HEK293 (cell line): ENCODE measurements at regions not wholly inside any gene's neighbourhood (a gene's known extent, or its start where the extent isn't known, plus 50 kb on each side); places are given as distances from the start of the nearest gene placed in this dataset.

Source experiments
- CTCF ChIA-PET: fragments of 350-600 bp; formaldehyde crosslinking; extraction: SDS; loops from one replicate; lab custom pipeline; 2021; ENCODE audit warnings: antibody characterized with exemption; lab: Yijun Ruan, JAX
- POLR2A ChIA-PET: fragments of 300-600 bp; formaldehyde crosslinking; extraction: SDS; loops from one replicate; lab custom pipeline; 2020; ENCODE audit warnings: antibody characterized with exemption, inconsistent platforms; lab: Yijun Ruan, JAX
- H3K27ac ChIP-seq: fragments of 200-500 bp; sonication (Bioruptor generic); 2 replicates; pipeline ENCODE4 v1.5.1; 2014; ENCODE audit warnings: low read depth, low read length, control low read depth, inconsistent platforms; ENCODE audit errors: extremely low read depth
- H3K36me3 ChIP-seq, 2 experiments: fragments of 200-500 bp in 1 of 2; sonication (Bioruptor generic) in 1 of 2; 1 replicate in 1 of 2; 2 replicates in 1 of 2; pipeline ENCODE4 v1.5.1; 2014 to 2017; ENCODE audit warnings: inconsistent platforms in 2 of 2, low read length in 2 of 2; ENCODE audit not compliant: control insufficient read depth in 2 of 2, insufficient read depth in 1 of 2
- H3K4me1 ChIP-seq: fragments of 200-500 bp; sonication (Bioruptor generic); 2 replicates; pipeline ENCODE4 v1.5.1; 2014; ENCODE audit warnings: mild to moderate bottlenecking, low read length, inconsistent platforms; ENCODE audit not compliant: control insufficient read depth, insufficient read depth
- H3K4me3 ChIP-seq: 2 replicates; pipeline ENCODE4 v1.5.1; 2011; ENCODE audit warnings: low read depth, mild to moderate bottlenecking, control low read depth, low read length, moderate library complexity
- H3K9me3 ChIP-seq: fragments of 200-500 bp; sonication (Bioruptor generic); 2 replicates; pipeline ENCODE4 v1.5.1; 2014; ENCODE audit warnings: low read depth, low read length, inconsistent platforms; ENCODE audit not compliant: control insufficient read depth, insufficient read depth
- KLF7 ChIP-seq: fragments of 450-650 bp; formaldehyde crosslinking; IDR thresholded peaks from 2 replicates; pipeline ENCODE4 v1.5.1; 2016; ENCODE audit warnings: missing biosample characterization, missing genetic modification characterization, borderline replicate concordance
- KLF9 ChIP-seq: fragments of 450-650 bp; formaldehyde crosslinking; IDR thresholded peaks from 2 replicates; pipeline ENCODE4 v1.5.1; 2016; ENCODE audit warnings: missing biosample characterization, missing genetic modification characterization, low read depth
- PATZ1 ChIP-seq: fragments of 450-650 bp; formaldehyde crosslinking; IDR thresholded peaks from 2 replicates; pipeline ENCODE4 v1.5.1; 2016; ENCODE audit warnings: missing biosample characterization, missing genetic modification characterization
- RBAK ChIP-seq: fragments of 450-650 bp; formaldehyde crosslinking; IDR thresholded peaks from 2 replicates; pipeline ENCODE4 v1.5.1; 2016; ENCODE audit warnings: missing biosample characterization, missing genetic modification characterization
- YY2 ChIP-seq: fragments of 450-650 bp; formaldehyde crosslinking; IDR thresholded peaks from 2 replicates; pipeline ENCODE4 v1.5.1; 2016; ENCODE audit warnings: missing biosample characterization, missing genetic modification characterization
- ZBTB7A ChIP-seq: fragments of 450-650 bp; formaldehyde crosslinking; IDR thresholded peaks from 2 replicates; pipeline ENCODE4 v1.5.1; 2016; ENCODE audit warnings: low read depth, missing biosample characterization, missing genetic modification characterization
- ZFHX2 ChIP-seq: fragments of 450-650 bp; formaldehyde crosslinking; conservative IDR thresholded peaks from 2 replicates; pipeline ENCODE4 v1.5.1; 2016; ENCODE audit warnings: missing biosample characterization, missing genetic modification characterization
- ZFP41 ChIP-seq: fragments of 450-650 bp; formaldehyde crosslinking; IDR thresholded peaks from 2 replicates; pipeline ENCODE4 v1.5.1; 2016; ENCODE audit warnings: missing biosample characterization, missing genetic modification characterization, borderline replicate concordance
- ZNF121 ChIP-seq: fragments of 450-650 bp; formaldehyde crosslinking; IDR thresholded peaks from 2 replicates; pipeline ENCODE4 v1.5.1; 2016; ENCODE audit warnings: missing biosample characterization, missing genetic modification characterization
- ZNF174 ChIP-seq: fragments of 450-650 bp; formaldehyde crosslinking; IDR thresholded peaks from 2 replicates; pipeline ENCODE4 v1.5.0; 2017; ENCODE audit warnings: missing biosample characterization, mild to moderate bottlenecking, missing genetic modification characterization
- ZNF175 ChIP-seq: fragments of 450-650 bp; formaldehyde crosslinking; IDR thresholded peaks from 2 replicates; pipeline ENCODE4 v1.5.1; 2016; ENCODE audit warnings: missing biosample characterization, missing genetic modification characterization
- ZNF202 ChIP-seq: fragments of 450-650 bp; formaldehyde crosslinking; IDR thresholded peaks from 2 replicates; pipeline ENCODE4 v1.5.1; 2016; ENCODE audit warnings: missing biosample characterization, missing genetic modification characterization, borderline replicate concordance
- ZNF211 ChIP-seq: fragments of 450-650 bp; formaldehyde crosslinking; IDR thresholded peaks from 2 replicates; pipeline ENCODE4 v1.5.1; 2016; ENCODE audit warnings: low read depth, missing biosample characterization, missing genetic modification characterization
- ZNF214 ChIP-seq: fragments of 450-650 bp; formaldehyde crosslinking; IDR thresholded peaks from 2 replicates; pipeline ENCODE4 v1.5.1; 2017; ENCODE audit warnings: missing biosample characterization, mild to moderate bottlenecking, missing genetic modification characterization, borderline replicate concordance
- ZNF302 ChIP-seq: fragments of 450-650 bp; formaldehyde crosslinking; IDR thresholded peaks from 2 replicates; pipeline ENCODE4 v1.5.1; 2016; ENCODE audit warnings: missing biosample characterization, missing genetic modification characterization, low read depth
- ZNF366 ChIP-seq: fragments of 450-650 bp; formaldehyde crosslinking; conservative IDR thresholded peaks from 2 replicates; pipeline ENCODE4 v1.5.1; 2016; ENCODE audit warnings: missing biosample characterization, missing genetic modification characterization
- ZNF488 ChIP-seq: fragments of 450-650 bp; formaldehyde crosslinking; IDR thresholded peaks from 2 replicates; pipeline ENCODE4 v1.5.1; 2016; ENCODE audit warnings: missing biosample characterization, missing genetic modification characterization
- ZNF510 ChIP-seq: fragments of 450-650 bp; formaldehyde crosslinking; IDR thresholded peaks from 2 replicates; pipeline ENCODE4 v1.5.1; 2018; ENCODE audit warnings: mild to moderate bottlenecking, missing genetic modification characterization, missing biosample characterization; ENCODE audit not compliant: insufficient replicate concordance
- ZNF529 ChIP-seq: fragments of 450-650 bp; formaldehyde crosslinking; IDR thresholded peaks from 2 replicates; pipeline ENCODE4 v1.5.1; 2017; ENCODE audit warnings: missing genetic modification characterization, missing biosample characterization; ENCODE audit not compliant: insufficient replicate concordance
- ZNF548 ChIP-seq: fragments of 450-650 bp; formaldehyde crosslinking; IDR thresholded peaks from 2 replicates; pipeline ENCODE4 v1.5.1; 2016; ENCODE audit warnings: missing biosample characterization, missing genetic modification characterization
- ZNF549 ChIP-seq: fragments of 450-650 bp; IDR thresholded peaks from 2 replicates; pipeline ENCODE4 v1.5.1; 2018; ENCODE audit warnings: missing biosample characterization, missing genetic modification characterization, mild to moderate bottlenecking, inconsistent platforms, moderate library complexity
- ZNF600 ChIP-seq: fragments of 450-650 bp; formaldehyde crosslinking; IDR thresholded peaks from 2 replicates; pipeline ENCODE4 v1.5.1; 2016; ENCODE audit warnings: missing biosample characterization, missing genetic modification characterization
- ZNF626 ChIP-seq: fragments of 450-650 bp; sonication (Bioruptor Pico); formaldehyde crosslinking; IDR thresholded peaks from 2 replicates; pipeline ENCODE4 v1.5.1; 2018; ENCODE audit warnings: missing biosample characterization, missing genetic modification characterization, inconsistent platforms
- ZNF639 ChIP-seq: fragments of 450-650 bp; formaldehyde crosslinking; IDR thresholded peaks from 2 replicates; pipeline ENCODE4 v1.5.1; 2016; ENCODE audit warnings: missing biosample characterization, missing genetic modification characterization
- ZNF664 ChIP-seq: fragments of 450-650 bp; formaldehyde crosslinking; IDR thresholded peaks from 2 replicates; pipeline ENCODE4 v1.5.1; 2016; ENCODE audit warnings: missing biosample characterization, missing genetic modification characterization
- ZNF677 ChIP-seq: fragments of 450-650 bp; IDR thresholded peaks from 2 replicates; pipeline ENCODE4 v1.5.0; 2018; ENCODE audit warnings: missing biosample characterization, mild to moderate bottlenecking, missing genetic modification characterization, moderate library complexity

GRCh38 chr12:128015276-128015675 is 251.7 kb upstream of the TMEM132C start:
- ChIA-PET POLR2A (no interaction called here), CTCF (no interaction called here)
- Histone ChIP-seq H3K4me1 (no peaks in the 10 kb centered on the region), H3K9me3 (no peaks in the 10 kb centered on the region), H3K27ac (no peak overlapping the region), H3K36me3 (no peaks in the 10 kb centered on the region), H3K4me3 (no peak overlapping the region)
- TF ChIP-seq ZNF548 (tag by site-specific recombination) (no peak), ZNF202 (tag by site-specific recombination) (no peak), ZNF529 (tag by site-specific recombination) (no peak), ZNF302 (tag by site-specific recombination) (no peak), KLF9 (tag by site-specific recombination) (no peak), ZNF664 (tag by site-specific recombination) (no peak), ZFP41 (tag by site-specific recombination) (no peak), ZNF600 (no peak), ZNF677 (tag by site-specific recombination) (no peak), RBAK (no peak), ZNF121 (tag by site-specific recombination) (no peak), ZNF510 (tag by site-specific recombination) (no peak)

- POLR2A ChIA-PET: no interaction called here
- CTCF ChIA-PET: no interaction called here
- H3K36me3 ChIP-seq: no peaks in the 10 kb centered on the region
- H3K4me1 ChIP-seq: no peaks in the 10 kb centered on the region
- no peak for TF ChIP-seq PATZ1
- no peaks in the 10 kb centered on the region for H3K9me3 ChIP-seq
- no peak overlapping the region for H3K4me3 ChIP-seq
- H3K27ac ChIP-seq: no peak overlapping the region
Measured at GRCh38 chr12:128018067-128018466, 248.9 kb upstream of the TMEM132C start.

- TF ChIP-seq ZNF488 (tag by site-specific recombination): no peak
- no peak for TF ChIP-seq ZNF175 (tag by site-specific recombination)
- TF ChIP-seq ZNF639 (tag by site-specific recombination): no peak
- no peak for TF ChIP-seq ZFHX2 (tag by site-specific recombination)
- TF ChIP-seq ZNF214 (tag by site-specific recombination): no peak
- TF ChIP-seq ZNF211 (tag by site-specific recombination): no peak
- TF ChIP-seq ZNF174: no peak
- TF ChIP-seq ZFP41 (tag by site-specific recombination): no peak
- TF ChIP-seq ZBTB7A: no peak
- no peak for TF ChIP-seq KLF7 (tag by site-specific recombination)
- TF ChIP-seq ZNF366 (tag by site-specific recombination): no peak
- TF ChIP-seq ZNF626 (tag by site-specific recombination): no peak
- no peak for TF ChIP-seq ZNF549 (tag by site-specific recombination)
- no peak for TF ChIP-seq RBAK
- TF ChIP-seq YY2 (tag by site-specific recombination): no peak
- Histone ChIP-seq H3K4me3 (no peak overlapping the region), H3K27ac (no peak overlapping the region), H3K4me1 (no peaks in the 10 kb centered on the region), H3K36me3 (no peaks in the 10 kb centered on the region), H3K9me3 (no peaks in the 10 kb centered on the region)
- POLR2A ChIA-PET: no interaction called here
- CTCF ChIA-PET: no interaction called here
Measured at GRCh38 chr12:128019996-128020544, 246.9 kb upstream of the TMEM132C start.
